Type B pancreatic cell (in vitro differentiated cells): ENCODE measurements at regions not wholly inside any gene's neighbourhood (a gene's known extent, or its start where the extent isn't known, plus 50 kb on each side); places are given as distances from the start of the nearest gene placed in this dataset.

Source experiments
- DNase-seq: peaks from one replicate; pipeline ENCODE4 v3.0.0; 2021; ENCODE audit warnings: mixed read lengths; ENCODE audit not compliant: unreplicated experiment; ENCODE audit errors: extremely low spot score
- H3K27ac Mint-ChIP-seq: 2 replicates; pipeline ENCODE4 v1.8.0; 2021; ENCODE audit warnings: mild to moderate bottlenecking, mixed read lengths
- H3K27me3 Mint-ChIP-seq: 2 replicates; pipeline ENCODE4 v1.8.0; 2021; ENCODE audit warnings: mixed read lengths
- H3K36me3 Mint-ChIP-seq: 2 replicates; pipeline ENCODE4 v1.8.0; 2021; ENCODE audit warnings: mixed read lengths
- H3K4me1 Mint-ChIP-seq: one replicate; pipeline ENCODE4 v1.8.0; 2021; ENCODE audit warnings: mixed read lengths; ENCODE audit not compliant: unreplicated experiment
- H3K4me3 Mint-ChIP-seq: 2 replicates; pipeline ENCODE4 v1.8.0; 2021; ENCODE audit warnings: mild to moderate bottlenecking, mixed read lengths
- H3K9me3 Mint-ChIP-seq: 2 replicates; pipeline ENCODE4 v1.8.0; 2021; ENCODE audit warnings: mixed read lengths
- CTCF ChIP-seq: fragments of 200-600 bp; sonication (generic); conservative IDR thresholded peaks from 2 replicates; pipeline ENCODE4 v1.5.0; 2021; ENCODE audit warnings: antibody characterized with exemption, mild to moderate bottlenecking

DNA sequence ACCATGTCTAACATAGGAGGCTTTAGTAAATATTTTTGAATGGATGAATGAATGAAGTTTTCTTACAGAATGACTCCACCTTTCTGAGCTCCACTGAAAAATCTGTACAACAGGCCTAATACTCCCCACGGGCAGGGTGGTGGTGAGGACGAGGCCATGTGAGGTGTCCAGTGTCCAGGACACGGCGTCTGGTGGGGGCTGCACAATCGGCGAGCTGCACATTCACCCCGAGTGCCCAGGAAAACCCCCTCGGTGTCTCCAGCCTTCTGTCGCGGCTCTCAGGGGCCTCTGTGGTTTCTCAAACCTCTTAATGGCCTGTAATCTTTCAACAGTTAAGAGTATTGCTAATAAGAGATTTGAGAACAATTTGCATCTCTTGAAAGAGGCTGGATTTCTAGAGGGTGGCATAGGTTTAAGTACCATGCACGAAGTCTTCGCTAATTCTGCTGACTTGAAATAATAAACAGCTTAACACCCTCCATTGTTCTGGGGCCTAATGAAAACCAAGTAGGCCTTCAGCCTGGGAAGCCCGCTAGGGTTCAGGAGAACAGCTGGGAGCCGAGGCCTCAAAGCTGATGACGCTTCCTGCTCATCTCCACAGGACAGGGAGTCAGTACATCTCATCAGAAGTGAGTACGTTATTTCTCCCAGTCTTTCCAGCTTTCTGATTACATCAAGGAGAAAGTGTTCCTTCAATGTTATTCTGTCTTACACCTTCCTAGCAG, 304.6 kb upstream of the FOXF1 start:
- no peak overlapping the region for H3K4me3 Mint-ChIP-seq
- no peak for DNase-seq
- peaks cover 40% of the 10 kb centered on the region for H3K27me3 Mint-ChIP-seq
- no peaks in the 10 kb centered on the region for H3K9me3 Mint-ChIP-seq
- no peak overlapping the region for H3K27ac Mint-ChIP-seq
- peaks cover 12% of the 10 kb centered on the region for H3K4me1 Mint-ChIP-seq
- no peaks in the 10 kb centered on the region for H3K36me3 Mint-ChIP-seq
- TF ChIP-seq CTCF: no peak

GRCh38 chr16:86207350-86207749, 303.0 kb upstream of the FOXF1 start:
- H3K27me3 Mint-ChIP-seq: peaks cover 27% of the 10 kb centered on the region
- no peak overlapping the region for H3K4me3 Mint-ChIP-seq
- TF ChIP-seq CTCF: no peak
- no peak for DNase-seq
- H3K27ac Mint-ChIP-seq: no peak overlapping the region
- H3K36me3 Mint-ChIP-seq: no peaks in the 10 kb centered on the region
- peaks cover 4% of the 10 kb centered on the region for H3K4me1 Mint-ChIP-seq
- peaks cover 4% of the 10 kb centered on the region for H3K9me3 Mint-ChIP-seq

GRCh38 chr16:86209202-86209601, 301.1 kb upstream of the FOXF1 start:
- H3K4me3 Mint-ChIP-seq: no peak overlapping the region

DNA sequence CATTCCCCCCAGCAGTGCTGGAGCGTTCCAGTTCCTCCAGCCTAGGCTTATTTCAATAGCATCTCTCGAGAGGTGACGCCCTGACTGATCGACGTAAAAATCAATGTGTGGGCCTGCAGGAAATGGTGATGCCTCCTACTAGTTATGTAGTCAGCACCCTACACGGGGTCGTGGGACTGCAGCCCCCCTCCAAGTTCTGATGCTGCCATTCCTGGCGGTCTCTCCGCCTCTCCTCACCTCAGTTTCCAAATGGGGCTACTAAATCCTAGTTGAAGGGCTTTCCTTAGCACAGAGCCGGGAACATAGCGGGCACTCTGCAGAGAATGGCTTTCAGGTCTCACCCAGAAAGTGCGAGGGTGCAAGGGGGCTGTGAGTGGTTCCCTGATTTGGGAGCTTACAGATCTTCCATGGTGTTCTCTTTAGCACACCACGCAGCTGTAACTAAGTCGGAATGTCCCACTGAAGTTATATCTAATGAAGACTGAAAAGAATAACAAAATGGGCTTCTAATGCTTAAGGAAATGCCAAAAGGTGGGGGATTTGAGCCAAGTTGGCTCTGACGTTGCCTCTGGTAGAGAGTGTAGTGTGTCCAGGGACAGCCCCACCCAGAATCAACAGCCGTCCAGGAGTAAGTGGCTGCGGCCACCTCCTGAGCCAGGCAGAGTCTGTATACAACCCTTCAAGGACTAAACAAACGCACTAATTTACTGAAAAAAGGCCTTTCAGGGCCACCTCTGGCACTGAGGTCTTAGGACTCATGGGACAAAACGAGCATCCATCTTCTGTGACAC, 299.7 kb upstream of the FOXF1 start:
- H3K27me3 Mint-ChIP-seq: peaks cover 32% of the 10 kb centered on the region
- no peak for DNase-seq
- no peaks in the 10 kb centered on the region for H3K36me3 Mint-ChIP-seq
- no peak for TF ChIP-seq CTCF
- H3K9me3 Mint-ChIP-seq: peaks cover 10% of the 10 kb centered on the region
- no peak overlapping the region for H3K4me3 Mint-ChIP-seq
- peaks cover 2% of the 10 kb centered on the region for H3K4me1 Mint-ChIP-seq
- H3K27ac Mint-ChIP-seq: no peak overlapping the region

More at GRCh38 chr16:86209202-86209601, 301.1 kb upstream of the FOXF1 start:
- DNase-seq: no peak
- Mint-ChIP-seq H3K36me3 (no peaks in the 10 kb centered on the region), H3K27me3 (peaks cover 27% of the 10 kb centered on the region), H3K4me1 (peaks cover 4% of the 10 kb centered on the region), H3K27ac (no peak overlapping the region), H3K9me3 (peaks cover 10% of the 10 kb centered on the region)
- TF ChIP-seq CTCF: no peak

- H3K36me3 Mint-ChIP-seq: no peaks in the 10 kb centered on the region
- H3K4me3 Mint-ChIP-seq: no peak overlapping the region
- H3K27ac Mint-ChIP-seq: no peak overlapping the region
- no peak for DNase-seq
- peaks cover 10% of the 10 kb centered on the region for H3K9me3 Mint-ChIP-seq
- peaks cover 35% of the 10 kb centered on the region for H3K27me3 Mint-ChIP-seq
- no peak for TF ChIP-seq CTCF
- peaks cover 4% of the 10 kb centered on the region for H3K4me1 Mint-ChIP-seq
Observed at GRCh38 chr16:86211265-86211664, 299.1 kb upstream of the FOXF1 start.
